Caco-2 (cell line): ENCODE measurements at regions not wholly inside any gene's neighbourhood (a gene's known extent, or its start where the extent isn't known, plus 50 kb on each side); places are given as distances from the start of the nearest gene placed in this dataset.

Experiments
- BruUV-seq: library from RNA; stranded (reverse); fragments of 400-500 nt; replicated peaks from 2 replicates; lab custom pipeline; 2021; lab: Mats Ljungman, UMichigan
- CTCF ChIA-PET: fragments of 300-600 bp; sonication (Branson Sonifier 250); formaldehyde crosslinking; loops from one replicate; lab custom pipeline; 2022; ENCODE audit warnings: antibody characterized with exemption; lab: Charles Lee
- POLR2A ChIA-PET: fragments of 300-600 bp; sonication (Branson Sonifier 250); formaldehyde crosslinking; loops from one replicate; lab custom pipeline; 2022; ENCODE audit warnings: antibody characterized with exemption; lab: Charles Lee
- DNase-seq, 2 experiments: peaks; one replicate each; pipeline versions ENCODE4 v3.0.0 to v3.0.0-alpha.2; 2020 to 2022
- H3K27me3 ChIP-seq: replicated peaks from 2 replicates; pipeline ENCODE4 v1.6.0; 2011; ENCODE audit warnings: low read length; ENCODE audit not compliant: control insufficient read depth, insufficient read depth
- H3K36me3 ChIP-seq: 2 replicates; pipeline ENCODE4 v1.5.1; 2011; ENCODE audit warnings: low read length; ENCODE audit not compliant: control insufficient read depth, insufficient read depth
- H3K4me1 ChIP-seq: fragments of 250-450 bp; sonication (Bioruptor Pico); 2 replicates; pipeline ENCODE4 v1.5.1; 2020; ENCODE audit warnings: mild to moderate bottlenecking
- H3K4me3 ChIP-seq: 2 replicates; pipeline ENCODE4 v1.5.1; 2011; ENCODE audit warnings: low read depth, mild to moderate bottlenecking, control low read depth, low read length
- H3K9me3 ChIP-seq: fragments of 250-450 bp; sonication (Bioruptor Pico); 2 replicates; pipeline ENCODE4 v1.5.1; 2020; ENCODE audit warnings: mild to moderate bottlenecking, moderate library complexity
- H3K27ac Mint-ChIP-seq: one replicate; pipeline ENCODE4 v1.8.0; 2022; ENCODE audit warnings: mixed read lengths; ENCODE audit not compliant: unreplicated experiment
- H3K27me3 Mint-ChIP-seq: one replicate; pipeline ENCODE4 v1.8.0; 2022; ENCODE audit warnings: mixed read lengths; ENCODE audit not compliant: insufficient read depth, unreplicated experiment
- H3K36me3 Mint-ChIP-seq: one replicate; pipeline ENCODE4 v1.8.0; 2022; ENCODE audit warnings: mild to moderate bottlenecking, mixed read lengths; ENCODE audit not compliant: insufficient read depth, unreplicated experiment
- H3K4me1 Mint-ChIP-seq: one replicate; pipeline ENCODE4 v1.8.0; 2022; ENCODE audit warnings: low read depth, mixed read lengths; ENCODE audit not compliant: unreplicated experiment
- H3K4me3 Mint-ChIP-seq: one replicate; pipeline ENCODE4 v1.8.0; 2022; ENCODE audit warnings: mild to moderate bottlenecking, moderate library complexity, mixed read lengths; ENCODE audit not compliant: unreplicated experiment
- H3K9me3 Mint-ChIP-seq: one replicate; pipeline ENCODE4 v1.8.0; 2022; ENCODE audit warnings: mixed read lengths; ENCODE audit not compliant: unreplicated experiment
- CTCF ChIP-seq, 2 experiments: fragments of 200-600 bp in 1 of 2; IDR thresholded peaks; 1 replicate in 1 of 2; 2 replicates in 1 of 2; pipeline versions ENCODE4 v1.5.1 to v1.8.0; 2011 to 2022; ENCODE audit warnings: antibody characterized with exemption in 1 of 2, control low read depth in 1 of 2, inconsistent platforms in 1 of 2, low read depth in 1 of 2, low read length in 1 of 2, mild to moderate bottlenecking in 1 of 2, moderate library complexity in 1 of 2; ENCODE audit not compliant: insufficient read depth in 1 of 2, severe bottlenecking in 1 of 2, unreplicated experiment in 1 of 2
- intact Hi-C: fragments of 100-400 bp; cut with micrococcal nuclease; formaldehyde crosslinking; loops from one replicate; pipeline ENCODE4 v1.10.0; 2022; ENCODE audit not compliant: unreplicated experiment

DNA sequence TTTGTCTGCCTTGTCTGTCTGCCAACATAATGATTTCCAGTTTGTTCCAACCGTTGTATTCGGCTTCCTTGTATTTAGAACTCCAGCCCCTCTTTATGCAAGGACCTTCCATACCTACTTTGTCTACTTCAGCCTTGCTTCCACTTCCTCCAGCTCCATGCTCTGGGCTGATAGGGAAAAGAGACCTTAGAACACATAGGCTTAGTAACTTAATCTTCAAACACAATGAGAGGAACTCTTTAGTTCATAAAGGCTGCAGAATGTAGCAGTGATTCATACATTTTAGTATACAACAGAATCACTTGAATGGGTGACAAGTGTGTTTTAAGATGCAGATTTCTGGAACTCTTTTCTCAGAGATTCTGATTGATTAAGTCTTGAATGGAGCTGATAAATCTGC, 102.8 kb upstream of the IFNE start:
- Mint-ChIP-seq H3K4me3 (no peak overlapping the region), H3K36me3 (no peaks in the 10 kb centered on the region), H3K4me1 (peaks cover 7% of the 10 kb centered on the region), H3K27me3 (no peaks in the 10 kb centered on the region), H3K9me3 (no peaks in the 10 kb centered on the region), H3K27ac (no peak overlapping the region)
- no peaks in the 10 kb centered on the region for H3K9me3 ChIP-seq
- no peaks in the 10 kb centered on the region for H3K27me3 ChIP-seq
- intact Hi-C loops: no loop called here
- peaks cover 22% of the 10 kb centered on the region for H3K4me1 ChIP-seq
- POLR2A ChIA-PET: no interaction called here
- H3K4me3 ChIP-seq: no peak overlapping the region
- CTCF ChIA-PET: no interaction called here
- TF ChIP-seq CTCF (IDR thresholded peaks at IDR 0.05; ENCODE audit: insufficient read depth in 1 of 2, low read depth in 1 of 2, low read length in 1 of 2, severe bottlenecking in 1 of 2, unreplicated experiment in 1 of 2): no peak
- no peak for DNase-seq
- BruUV-seq: no TSS peak
- no peaks in the 10 kb centered on the region for H3K36me3 ChIP-seq

GRCh38 chr9:21585756-21586752, 103.9 kb upstream of the IFNE start:
- CTCF ChIA-PET: no interaction called here
- Histone ChIP-seq H3K4me1 (peaks cover 12% of the 10 kb centered on the region), H3K36me3 (no peaks in the 10 kb centered on the region), H3K27me3 (no peaks in the 10 kb centered on the region), H3K9me3 (no peaks in the 10 kb centered on the region), H3K4me3 (no peak overlapping the region)
- no peaks in the 10 kb centered on the region for H3K27me3 Mint-ChIP-seq
- no peak for TF ChIP-seq CTCF (IDR thresholded peaks at IDR 0.05; ENCODE audit: insufficient read depth in 1 of 2, low read depth in 1 of 2, low read length in 1 of 2, severe bottlenecking in 1 of 2, unreplicated experiment in 1 of 2)
- BruUV-seq: no TSS peak
- POLR2A ChIA-PET: no interaction called here
- intact Hi-C loops: no loop called here
- no peak overlapping the region for H3K4me3 Mint-ChIP-seq
- no peak overlapping the region for H3K27ac Mint-ChIP-seq
- H3K36me3 Mint-ChIP-seq: no peaks in the 10 kb centered on the region
- DNase-seq: no peak
- peaks cover 8% of the 10 kb centered on the region for H3K4me1 Mint-ChIP-seq
- no peaks in the 10 kb centered on the region for H3K9me3 Mint-ChIP-seq

- intact Hi-C loops: no loop called here
- Mint-ChIP-seq H3K27me3 (no peaks in the 10 kb centered on the region), H3K4me3 (peak overlapping the region; percentile 34), H3K36me3 (no peaks in the 10 kb centered on the region), H3K4me1 (peaks cover 22% of the 10 kb centered on the region), H3K27ac (no peak overlapping the region), H3K9me3 (no peaks in the 10 kb centered on the region)
- Histone ChIP-seq H3K4me3 (no peak overlapping the region), H3K36me3 (no peaks in the 10 kb centered on the region), H3K27me3 (no peaks in the 10 kb centered on the region), H3K4me1 (peaks cover 12% of the 10 kb centered on the region; the same call in 1 of the 2 replicates), H3K9me3 (no peaks in the 10 kb centered on the region)
- CTCF ChIA-PET: no interaction called here
- no peak for TF ChIP-seq CTCF (IDR thresholded peaks at IDR 0.05; ENCODE audit: insufficient read depth in 1 of 2, low read depth in 1 of 2, low read length in 1 of 2, severe bottlenecking in 1 of 2, unreplicated experiment in 1 of 2)
- POLR2A ChIA-PET: no interaction called here
- DNase-seq: no peak
- BruUV-seq: no TSS peak
These were observed 107.4 kb upstream of the IFNE start for GRCh38 chr9:21589344-21590056.
